Activated B cell treated with CpG ODN at 0.5 μM for 24 hours (primary cell): ENCODE measurements at regions not wholly inside any gene's neighbourhood (a gene's known extent, or its start where the extent isn't known, plus 50 kb on each side); places are given as distances from the start of the nearest gene placed in this dataset.

ENCODE experiments used
- ATAC-seq: fragments of 200-7000 bp; cut with Tn5 transposase; one replicate; pipeline ENCODE4 v1.10.0; 2021; ENCODE audit warnings: low read depth, mild to moderate bottlenecking, moderate library complexity
- CTCF ChIA-PET: fragments of 350-600 bp; sonication (Branson Sonifier 250); formaldehyde crosslinking; loops from one replicate; lab custom pipeline; 2021; ENCODE audit warnings: antibody characterized with exemption; lab: Charles Lee
- POLR2A ChIA-PET: fragments of 350-600 bp; sonication (Branson Sonifier 250); formaldehyde crosslinking; loops from one replicate; lab custom pipeline; 2021; ENCODE audit warnings: antibody characterized with exemption; lab: Charles Lee
- DNase-seq: peaks from one replicate; pipeline ENCODE4 v3.0.0; 2022
- H3K27ac Mint-ChIP-seq: one replicate; pipeline ENCODE4 v1.8.0; 2020; ENCODE audit warnings: mixed read lengths
- H3K27me3 Mint-ChIP-seq: one replicate; pipeline ENCODE4 v1.8.0; 2021; ENCODE audit warnings: mixed read lengths
- H3K36me3 Mint-ChIP-seq: one replicate; pipeline ENCODE4 v1.8.0; 2021; ENCODE audit warnings: low read depth, mixed read lengths
- H3K4me1 Mint-ChIP-seq: one replicate; pipeline ENCODE4 v1.8.0; 2021; ENCODE audit warnings: mixed read lengths
- H3K4me3 Mint-ChIP-seq: one replicate; pipeline ENCODE4 v1.8.0; 2020; ENCODE audit warnings: mild to moderate bottlenecking, mixed read lengths
- H3K9me3 Mint-ChIP-seq: one replicate; pipeline ENCODE4 v1.8.0; 2020; ENCODE audit warnings: mixed read lengths
- intact Hi-C: fragments of 100-400 bp; cut with micrococcal nuclease; formaldehyde crosslinking; loops from one replicate; pipeline ENCODE4 v1.15.1; 2024
- TF ChIP-seq, protein P1 (sequence below): fragments of 200-600 bp; IDR thresholded peaks from one replicate; pipeline ENCODE4 v1.8.0; 2022; ENCODE audit warnings: antibody characterized with exemption, mild to moderate bottlenecking

DNA sequence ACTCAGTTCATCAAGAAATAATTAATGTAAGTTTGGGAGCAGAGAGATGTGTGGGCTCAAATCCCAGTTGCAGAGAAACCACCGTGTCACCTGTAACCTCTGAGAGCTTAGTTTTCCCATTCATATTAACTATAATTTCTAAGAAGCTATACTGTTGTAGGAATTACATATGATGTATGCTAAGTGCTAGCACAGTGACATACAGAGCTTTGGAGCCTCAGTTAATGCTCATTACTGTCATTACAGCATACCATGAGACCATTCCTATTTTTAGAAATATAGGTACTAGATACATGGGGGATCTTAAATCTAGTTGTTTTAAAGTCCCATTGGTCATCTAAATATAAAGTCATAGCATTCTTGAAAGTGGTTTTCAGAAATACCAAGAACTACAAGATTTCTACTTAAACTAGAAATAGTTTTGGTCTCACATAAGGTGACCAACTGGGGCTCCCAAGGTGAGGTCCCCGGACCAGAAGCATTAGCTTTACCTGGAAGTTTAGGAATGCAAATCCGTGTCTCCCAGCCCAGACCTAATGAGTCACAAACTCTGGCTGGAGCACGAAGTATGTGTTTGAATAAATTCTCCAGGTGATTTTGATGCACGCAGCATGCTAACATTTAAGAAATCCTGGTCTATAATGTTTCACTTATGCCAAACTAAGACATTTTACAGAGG lies 144.6 kb downstream of the LACC1 start:
- Mint-ChIP-seq H3K27ac (no peak overlapping the region), H3K36me3 (no peaks in the 10 kb centered on the region), H3K27me3 (peaks cover 5% of the 10 kb centered on the region), H3K9me3 (no peaks in the 10 kb centered on the region), H3K4me1 (no peaks in the 10 kb centered on the region), H3K4me3 (no peak overlapping the region)
- POLR2A ChIA-PET, result no interaction called here
- TF ChIP-seq, protein P1, sequence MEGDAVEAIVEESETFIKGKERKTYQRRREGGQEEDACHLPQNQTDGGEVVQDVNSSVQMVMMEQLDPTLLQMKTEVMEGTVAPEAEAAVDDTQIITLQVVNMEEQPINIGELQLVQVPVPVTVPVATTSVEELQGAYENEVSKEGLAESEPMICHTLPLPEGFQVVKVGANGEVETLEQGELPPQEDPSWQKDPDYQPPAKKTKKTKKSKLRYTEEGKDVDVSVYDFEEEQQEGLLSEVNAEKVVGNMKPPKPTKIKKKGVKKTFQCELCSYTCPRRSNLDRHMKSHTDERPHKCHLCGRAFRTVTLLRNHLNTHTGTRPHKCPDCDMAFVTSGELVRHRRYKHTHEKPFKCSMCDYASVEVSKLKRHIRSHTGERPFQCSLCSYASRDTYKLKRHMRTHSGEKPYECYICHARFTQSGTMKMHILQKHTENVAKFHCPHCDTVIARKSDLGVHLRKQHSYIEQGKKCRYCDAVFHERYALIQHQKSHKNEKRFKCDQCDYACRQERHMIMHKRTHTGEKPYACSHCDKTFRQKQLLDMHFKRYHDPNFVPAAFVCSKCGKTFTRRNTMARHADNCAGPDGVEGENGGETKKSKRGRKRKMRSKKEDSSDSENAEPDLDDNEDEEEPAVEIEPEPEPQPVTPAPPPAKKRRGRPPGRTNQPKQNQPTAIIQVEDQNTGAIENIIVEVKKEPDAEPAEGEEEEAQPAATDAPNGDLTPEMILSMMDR, result no peak
- intact Hi-C loops, result no loop called here
- no peak for ATAC-seq
- CTCF ChIA-PET, result no interaction called here
- no peak for DNase-seq

DNA sequence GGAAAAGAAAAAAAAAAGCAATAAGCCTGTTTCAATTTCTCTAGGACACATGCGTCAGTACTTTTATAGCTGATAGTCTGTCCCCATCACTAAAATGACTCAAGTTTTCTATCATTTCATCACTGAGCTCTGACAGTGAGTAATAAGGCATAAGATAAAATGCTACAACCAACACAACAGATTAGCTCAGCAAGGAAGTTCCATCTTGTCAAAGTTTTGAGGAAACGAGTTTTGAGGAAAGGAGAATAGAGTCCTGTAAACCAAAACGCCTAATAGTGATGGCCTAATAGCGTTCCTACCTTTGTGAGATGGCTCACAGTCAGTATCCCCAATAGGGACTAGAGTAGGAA lies 145.1 kb downstream of the LACC1 start:
- no peaks in the 10 kb centered on the region for H3K4me1 Mint-ChIP-seq
- H3K4me3 Mint-ChIP-seq, result no peak overlapping the region
- intact Hi-C loops, result no loop called here
- no peaks in the 10 kb centered on the region for H3K36me3 Mint-ChIP-seq
- H3K27me3 Mint-ChIP-seq, result peaks cover 5% of the 10 kb centered on the region
- H3K9me3 Mint-ChIP-seq, result no peaks in the 10 kb centered on the region
- no peak overlapping the region for H3K27ac Mint-ChIP-seq
- TF ChIP-seq, protein P1, result no peak
- ChIA-PET POLR2A (no interaction called here), CTCF (no interaction called here)
- DNase-seq (no peak), ATAC-seq (no peak)

DNA sequence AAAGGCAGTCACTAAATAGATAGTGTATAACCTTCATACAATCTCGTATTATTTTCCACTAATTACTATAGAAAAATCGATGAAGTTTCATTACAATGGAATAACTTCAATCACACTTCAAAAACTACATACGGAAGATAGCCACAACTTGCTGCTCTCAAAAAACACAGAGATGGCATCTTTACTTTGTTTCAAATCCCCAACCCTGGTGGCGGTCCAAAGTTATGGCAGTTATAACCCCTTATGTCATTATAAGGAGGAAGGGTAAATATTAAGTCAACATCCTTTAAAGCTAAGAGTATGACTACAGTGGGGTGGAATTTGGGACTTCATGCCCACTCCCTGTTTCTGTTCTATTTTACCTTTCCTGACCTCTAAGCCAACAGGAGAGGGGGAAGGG lies 146.5 kb downstream of the LACC1 start:
- intact Hi-C loops, result no loop called here
- ATAC-seq (no peak), DNase-seq (no peak)
- H3K4me3 Mint-ChIP-seq, result no peak overlapping the region
- no peaks in the 10 kb centered on the region for H3K36me3 Mint-ChIP-seq
- no peaks in the 10 kb centered on the region for H3K4me1 Mint-ChIP-seq
- CTCF ChIA-PET, result no interaction called here
- H3K9me3 Mint-ChIP-seq, result no peaks in the 10 kb centered on the region
- peaks cover 4% of the 10 kb centered on the region for H3K27me3 Mint-ChIP-seq
- no peak overlapping the region for H3K27ac Mint-ChIP-seq
- POLR2A ChIA-PET, result no interaction called here
- TF ChIP-seq, protein P1, result no peak

DNA sequence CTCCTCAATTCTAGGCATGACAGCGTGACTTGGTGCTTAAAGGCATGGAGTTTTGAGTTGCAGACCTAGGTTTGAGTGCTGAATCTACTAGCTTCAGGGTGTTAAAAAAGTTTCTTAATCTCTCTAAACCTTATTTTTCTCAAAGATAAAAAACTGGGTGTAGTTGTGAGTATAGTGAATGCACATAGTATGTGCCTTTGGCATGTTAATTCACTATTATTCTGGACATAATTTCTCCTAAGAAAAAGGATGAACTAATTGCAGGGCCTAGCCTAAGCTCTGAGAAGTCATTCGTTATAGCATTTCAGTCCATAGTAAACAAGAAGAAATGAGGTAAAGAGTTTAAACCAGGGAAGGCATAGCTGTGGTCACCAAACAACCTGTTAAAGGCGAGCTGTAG lies 149.0 kb downstream of the LACC1 start:
- CTCF ChIA-PET, result no interaction called here
- TF ChIP-seq, protein P1, result no peak
- no peaks in the 10 kb centered on the region for H3K27me3 Mint-ChIP-seq

DNA sequence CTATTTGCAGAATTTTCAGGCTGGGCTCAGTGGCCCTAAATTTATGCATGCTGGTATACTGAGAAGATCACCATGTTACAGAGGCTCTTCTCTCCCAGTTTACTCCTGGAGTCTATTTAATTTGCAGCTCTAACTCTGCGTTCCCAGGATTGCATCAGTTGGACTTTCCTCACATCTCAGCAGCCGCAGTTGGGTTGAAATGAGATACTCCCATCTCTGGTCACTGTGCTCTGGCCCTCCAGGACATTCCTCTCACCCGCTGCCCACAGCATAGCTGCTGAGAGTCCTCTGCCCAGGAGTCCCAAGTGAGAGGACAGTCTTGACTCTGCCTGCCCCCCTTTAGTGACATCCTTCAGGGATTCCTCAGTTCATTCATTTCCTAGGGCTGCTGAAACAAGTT lies 150.9 kb downstream of the LACC1 start:
- ATAC-seq (no peak), DNase-seq (no peak)
- TF ChIP-seq, protein P1, result no peak
- ChIA-PET POLR2A (no interaction called here), CTCF (no interaction called here)
- no peaks in the 10 kb centered on the region for H3K27me3 Mint-ChIP-seq
- H3K27ac Mint-ChIP-seq, result no peak overlapping the region
- no peak overlapping the region for H3K4me3 Mint-ChIP-seq
- no peaks in the 10 kb centered on the region for H3K36me3 Mint-ChIP-seq
- intact Hi-C loops, result no loop called here
- H3K9me3 Mint-ChIP-seq, result peaks cover 3% of the 10 kb centered on the region
- H3K4me1 Mint-ChIP-seq, result no peaks in the 10 kb centered on the region

More for the DNA sequence above, 149.0 kb downstream of the LACC1 start:
- H3K36me3 Mint-ChIP-seq, result no peaks in the 10 kb centered on the region
- no peak for ATAC-seq
- no peaks in the 10 kb centered on the region for H3K4me1 Mint-ChIP-seq
- H3K27ac Mint-ChIP-seq, result no peak overlapping the region
- intact Hi-C loops, result no loop called here
- no peak for DNase-seq
- no peaks in the 10 kb centered on the region for H3K9me3 Mint-ChIP-seq
- POLR2A ChIA-PET, result no interaction called here
- no peak overlapping the region for H3K4me3 Mint-ChIP-seq
